ENCODE measurements at regions not wholly inside any gene's neighbourhood (a gene's known extent, or its start where the extent isn't known, plus 50 kb on each side); places are given as distances from the start of the nearest gene placed in this dataset.

DNA sequence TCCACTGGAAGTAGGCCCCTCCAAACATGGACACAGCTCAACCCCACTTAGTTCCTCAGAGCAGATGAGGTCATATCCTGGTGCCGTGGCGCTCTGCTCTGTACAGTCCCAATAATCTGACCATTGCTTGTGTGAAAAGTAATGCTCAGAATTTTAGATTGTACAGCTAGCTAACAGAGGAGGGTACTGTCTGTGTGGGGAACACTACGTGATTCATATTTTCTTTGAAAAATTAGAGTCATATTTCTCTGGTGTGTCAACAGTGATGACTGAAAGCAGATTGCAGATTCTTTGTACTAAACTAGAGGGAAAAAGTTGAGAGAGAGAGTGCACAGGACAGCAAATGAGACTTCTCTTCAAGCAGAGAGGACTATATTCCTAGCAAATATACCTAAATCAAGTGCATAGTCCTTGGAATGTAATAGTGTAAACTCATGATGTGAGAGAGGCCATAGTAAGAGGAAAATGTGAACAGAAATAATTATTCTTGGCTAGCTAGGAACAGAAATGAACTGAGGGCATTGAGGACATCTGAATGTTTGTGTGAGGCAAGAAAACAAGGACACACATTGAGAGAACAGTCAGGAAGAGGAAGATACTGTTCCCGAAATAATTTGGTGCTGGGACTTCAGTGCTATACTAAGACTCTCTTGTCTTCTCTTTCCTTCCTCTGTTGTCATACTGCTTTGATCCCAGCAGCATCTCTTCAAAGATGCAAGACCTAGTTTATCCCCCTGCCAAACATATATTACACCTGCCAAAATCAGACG, 157.0 kb upstream of the RND3 start:
- intact Hi-C loops (cut with DNase I) = no loop called here
- Histone ChIP-seq H3K9me3 (no peaks in the 10 kb centered on the region), H3K4me3 (no peak overlapping the region), H3K4me1 (replicated peaks) (no peaks in the 10 kb centered on the region), H3K27ac (no peak overlapping the region), H3K36me3 (no peaks in the 10 kb centered on the region), H3K27me3 (replicated peaks; ENCODE audit: insufficient read depth) (no peaks in the 10 kb centered on the region)
- WGBS = 49% methylated on average over 5 of the region's 5 CpGs
- DNase-seq (ENCODE audit: low spot score) = no peak
- no peak for TF ChIP-seq POLR2A (IDR thresholded peaks at IDR 0.05)
- no peak for TF ChIP-seq POLR2AphosphoS5 (IDR thresholded peaks at IDR 0.05)
- TF ChIP-seq, protein P1, sequence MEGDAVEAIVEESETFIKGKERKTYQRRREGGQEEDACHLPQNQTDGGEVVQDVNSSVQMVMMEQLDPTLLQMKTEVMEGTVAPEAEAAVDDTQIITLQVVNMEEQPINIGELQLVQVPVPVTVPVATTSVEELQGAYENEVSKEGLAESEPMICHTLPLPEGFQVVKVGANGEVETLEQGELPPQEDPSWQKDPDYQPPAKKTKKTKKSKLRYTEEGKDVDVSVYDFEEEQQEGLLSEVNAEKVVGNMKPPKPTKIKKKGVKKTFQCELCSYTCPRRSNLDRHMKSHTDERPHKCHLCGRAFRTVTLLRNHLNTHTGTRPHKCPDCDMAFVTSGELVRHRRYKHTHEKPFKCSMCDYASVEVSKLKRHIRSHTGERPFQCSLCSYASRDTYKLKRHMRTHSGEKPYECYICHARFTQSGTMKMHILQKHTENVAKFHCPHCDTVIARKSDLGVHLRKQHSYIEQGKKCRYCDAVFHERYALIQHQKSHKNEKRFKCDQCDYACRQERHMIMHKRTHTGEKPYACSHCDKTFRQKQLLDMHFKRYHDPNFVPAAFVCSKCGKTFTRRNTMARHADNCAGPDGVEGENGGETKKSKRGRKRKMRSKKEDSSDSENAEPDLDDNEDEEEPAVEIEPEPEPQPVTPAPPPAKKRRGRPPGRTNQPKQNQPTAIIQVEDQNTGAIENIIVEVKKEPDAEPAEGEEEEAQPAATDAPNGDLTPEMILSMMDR (IDR thresholded peaks at IDR 0.05) = no peak

DNA sequence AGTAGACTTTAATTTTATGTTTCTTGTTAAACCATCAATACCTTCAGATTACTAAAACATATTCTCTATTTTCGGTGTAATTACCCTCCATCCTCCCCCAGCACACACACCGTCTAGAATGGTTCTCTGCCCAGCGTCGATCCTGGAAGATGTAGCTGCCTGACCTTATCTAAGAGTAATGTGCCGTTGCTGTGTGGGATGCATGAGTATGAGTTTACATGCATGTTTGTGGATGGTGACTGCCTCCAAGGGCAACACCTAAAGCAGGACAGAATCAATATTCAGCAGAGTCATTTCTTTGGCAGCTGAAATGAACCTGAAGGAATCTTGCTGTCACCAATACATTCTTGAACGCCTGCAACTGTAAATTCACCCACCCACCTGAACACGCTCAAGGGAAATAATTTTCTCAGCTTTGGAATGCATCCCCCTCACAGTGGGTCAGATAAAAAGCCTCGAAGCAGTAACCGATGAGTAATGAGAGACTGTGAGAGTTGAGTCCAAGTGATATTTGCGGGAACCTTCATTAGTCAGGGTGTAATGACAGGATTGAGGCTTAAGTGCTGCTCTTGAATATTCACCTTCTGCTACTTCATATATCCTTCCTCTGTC, 155.8 kb upstream of the RND3 start:
- Histone ChIP-seq H3K36me3 (no peaks in the 10 kb centered on the region), H3K4me3 (no peak overlapping the region), H3K4me1 (replicated peaks) (no peaks in the 10 kb centered on the region), H3K27ac (no peak overlapping the region), H3K9me3 (no peaks in the 10 kb centered on the region), H3K27me3 (replicated peaks; ENCODE audit: insufficient read depth) (no peaks in the 10 kb centered on the region)
- intact Hi-C loops (cut with DNase I) = no loop called here
- 85% methylated on average over 10 of the region's 10 CpGs for WGBS
- TF ChIP-seq, protein P1 (IDR thresholded peaks at IDR 0.05) = no peak
- TF ChIP-seq POLR2A (IDR thresholded peaks at IDR 0.05) = no peak
- no peak for TF ChIP-seq POLR2AphosphoS5 (IDR thresholded peaks at IDR 0.05)
- no peak for DNase-seq (ENCODE audit: low spot score)

DNA sequence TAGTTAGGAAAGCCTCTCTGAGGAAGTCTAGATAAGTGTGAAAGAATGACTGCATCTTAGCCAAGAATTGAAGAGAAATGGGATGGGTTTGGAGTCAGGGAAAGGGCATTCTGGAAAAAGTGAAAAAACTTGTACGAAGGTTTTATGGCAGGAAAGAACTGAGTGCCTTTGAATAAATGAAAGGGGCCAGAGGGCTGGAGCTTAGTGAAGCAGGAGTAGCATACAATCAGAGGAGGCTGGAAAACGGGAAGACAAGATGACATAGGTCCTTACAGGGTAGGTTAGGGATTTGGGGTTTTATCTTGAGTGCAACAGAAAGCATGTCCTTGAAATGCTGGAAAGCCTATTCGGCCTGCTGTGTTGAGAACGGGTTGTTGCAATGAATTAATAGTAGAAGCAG, 152.6 kb upstream of the RND3 start:
- H3K4me3 ChIP-seq = no peak overlapping the region
- no peaks in the 10 kb centered on the region for H3K27me3 ChIP-seq (replicated peaks; ENCODE audit: insufficient read depth)
- H3K36me3 ChIP-seq = no peaks in the 10 kb centered on the region
- intact Hi-C loops (cut with DNase I) = no loop called here
- no peak for TF ChIP-seq POLR2A (IDR thresholded peaks at IDR 0.05)
- no peak for TF ChIP-seq POLR2AphosphoS5 (IDR thresholded peaks at IDR 0.05)
- TF ChIP-seq, protein P1 (IDR thresholded peaks at IDR 0.05) = no peak
- no peaks in the 10 kb centered on the region for H3K4me1 ChIP-seq (replicated peaks)
- H3K9me3 ChIP-seq = no peaks in the 10 kb centered on the region
- 22% methylated on average over 4 of the region's 4 CpGs for WGBS
- DNase-seq (ENCODE audit: low spot score) = no peak
- peak overlapping the region in 1 of 2 donors; percentile 44 for H3K27ac ChIP-seq

DNA sequence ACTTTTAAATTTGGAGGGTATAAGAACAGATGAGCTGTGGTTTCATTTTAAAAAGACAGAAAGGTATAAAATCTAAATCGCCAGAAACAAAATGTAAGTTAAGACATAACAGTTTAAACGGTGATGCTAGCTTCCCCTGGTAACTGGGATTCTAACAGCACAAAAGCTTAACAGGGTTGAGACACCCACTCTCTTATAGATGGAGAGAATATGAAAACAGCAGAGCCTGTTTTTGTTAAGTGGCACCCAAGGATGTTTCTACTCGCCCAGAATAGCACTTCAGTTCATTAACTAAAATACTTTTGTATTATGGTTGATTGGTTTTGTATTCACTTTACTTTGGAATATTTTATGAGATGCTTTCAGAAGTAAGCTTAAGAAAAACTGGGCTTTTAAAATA, 151.9 kb upstream of the RND3 start:
- WGBS = 44% methylated on average over 3 of the region's 3 CpGs
- H3K27ac ChIP-seq = peak overlapping the region in 1 of 2 donors; percentile 44
- no peaks in the 10 kb centered on the region for H3K4me1 ChIP-seq (replicated peaks)
- no peak for TF ChIP-seq POLR2AphosphoS5 (IDR thresholded peaks at IDR 0.05)
- TF ChIP-seq POLR2A (IDR thresholded peaks at IDR 0.05) = no peak
- TF ChIP-seq, protein P1 (IDR thresholded peaks at IDR 0.05) = no peak
- H3K4me3 ChIP-seq = no peak overlapping the region
- H3K36me3 ChIP-seq = no peaks in the 10 kb centered on the region
- no peak for DNase-seq (ENCODE audit: low spot score)
- H3K27me3 ChIP-seq (replicated peaks; ENCODE audit: insufficient read depth) = no peaks in the 10 kb centered on the region
- no peaks in the 10 kb centered on the region for H3K9me3 ChIP-seq
- intact Hi-C loops (cut with DNase I) = no loop called here

All from prostate gland (tissue), 2 donors.